RWPE2 (cell line): ENCODE measurements at regions not wholly inside any gene's neighbourhood (a gene's known extent, or its start where the extent isn't known, plus 50 kb on each side); places are given as distances from the start of the nearest gene placed in this dataset.
A peak's percentile ranks its signal among the peaks of the same experiment; 100 is the strongest.
"Not testable (repeated sequence)": the region's sequence is repeated elsewhere in the genome, so short reads cannot be mapped to it uniquely, and the experiment has no call there.

Experiments
- ATAC-seq: fragments of 200-7000 bp; cut with Tn5 transposase; 3 replicates; pipeline ENCODE4 v1.9.1; 2021; ENCODE audit warnings: low read depth
- DNase-seq: peaks from one replicate; pipeline ENCODE4 v3.0.0-alpha.2; 2020; ENCODE audit warnings: low spot score
- H3K27ac ChIP-seq: fragments of 450-650 bp; 2 replicates; pipeline ENCODE4 v1.5.1; 2017; ENCODE audit warnings: mild to moderate bottlenecking; ENCODE audit not compliant: poor library complexity, severe bottlenecking
- H3K27me3 ChIP-seq: fragments of 250-450 bp; sonication (Bioruptor Pico); 2 replicates; pipeline ENCODE4 v1.5.1; 2021; ENCODE audit warnings: mild to moderate bottlenecking, moderate library complexity; ENCODE audit not compliant: insufficient read depth, poor library complexity, severe bottlenecking
- H3K36me3 ChIP-seq: fragments of 250-450 bp; sonication (Bioruptor Pico); 2 replicates; pipeline ENCODE4 v1.5.1; 2020; ENCODE audit warnings: low read depth, mild to moderate bottlenecking, moderate library complexity
- H3K4me1 ChIP-seq: fragments of 250-450 bp; sonication (Bioruptor Pico); 2 replicates; pipeline ENCODE4 v1.5.1; 2021; ENCODE audit warnings: mild to moderate bottlenecking, moderate library complexity; ENCODE audit not compliant: insufficient read depth, poor library complexity, severe bottlenecking
- H3K4me3 ChIP-seq: fragments of 250-450 bp; sonication (Bioruptor Pico); 2 replicates; pipeline ENCODE4 v1.5.1; 2021; ENCODE audit warnings: mild to moderate bottlenecking, moderate library complexity; ENCODE audit not compliant: severe bottlenecking
- H3K9me3 ChIP-seq: fragments of 250-450 bp; sonication (Bioruptor Pico); 2 replicates; pipeline ENCODE4 v1.5.1; 2021; ENCODE audit warnings: mild to moderate bottlenecking, moderate library complexity; ENCODE audit not compliant: severe bottlenecking
- TF ChIP-seq, protein P1 (sequence below): fragments of 450-650 bp; IDR thresholded peaks from one replicate; pipeline ENCODE4 v1.5.1; 2017; ENCODE audit warnings: mild to moderate bottlenecking, moderate library complexity; ENCODE audit not compliant: poor library complexity, severe bottlenecking

DNA sequence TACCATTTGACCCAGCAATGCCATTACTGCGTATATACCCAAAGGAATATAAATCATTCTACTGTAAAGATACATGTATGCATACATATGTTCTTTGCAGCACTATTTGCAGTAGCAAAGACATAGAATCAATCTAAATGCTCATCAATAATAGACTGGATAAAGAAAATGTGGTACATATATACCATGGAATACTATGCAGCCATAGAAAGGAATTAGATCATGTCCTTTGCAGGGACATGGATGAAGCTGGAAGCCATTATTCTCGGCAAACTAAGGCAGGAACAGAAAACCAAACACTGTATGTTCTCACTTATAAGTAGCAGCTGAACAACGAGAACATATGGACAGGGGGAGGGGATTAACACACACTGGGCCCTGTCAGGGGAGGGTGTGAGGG lies 54.8 kb upstream of the ZNF30 start:
- H3K27ac ChIP-seq, ATAC-seq, H3K9me3 ChIP-seq, H3K4me1 ChIP-seq, H3K4me3 ChIP-seq, DNase-seq, H3K27me3 ChIP-seq, H3K36me3 ChIP-seq: not testable (repeated sequence)

DNA sequence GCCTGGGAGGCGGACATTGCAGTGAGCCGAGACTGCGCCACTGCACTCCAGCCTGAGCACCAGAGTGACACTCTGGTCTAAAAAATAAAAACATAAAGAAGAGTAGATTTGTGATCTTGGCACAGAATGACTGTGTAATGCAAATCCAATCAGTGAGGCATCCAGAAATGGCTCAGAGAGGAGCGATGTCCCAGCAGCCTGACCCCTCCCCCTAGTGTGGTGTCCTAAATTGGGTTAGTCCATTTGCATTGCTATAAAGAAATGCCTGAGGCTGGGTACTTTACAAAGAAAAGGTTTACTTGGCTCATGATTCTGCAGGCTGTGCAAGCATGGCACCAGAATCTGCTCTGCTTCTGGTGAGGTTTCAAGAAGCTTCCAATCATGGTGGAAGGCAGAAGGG lies 59.1 kb upstream of the ZNF30 start:
- H3K9me3 ChIP-seq = no peaks in the 10 kb centered on the region
- ATAC-seq (no peak), DNase-seq (no peak)
- TF ChIP-seq, protein P1, sequence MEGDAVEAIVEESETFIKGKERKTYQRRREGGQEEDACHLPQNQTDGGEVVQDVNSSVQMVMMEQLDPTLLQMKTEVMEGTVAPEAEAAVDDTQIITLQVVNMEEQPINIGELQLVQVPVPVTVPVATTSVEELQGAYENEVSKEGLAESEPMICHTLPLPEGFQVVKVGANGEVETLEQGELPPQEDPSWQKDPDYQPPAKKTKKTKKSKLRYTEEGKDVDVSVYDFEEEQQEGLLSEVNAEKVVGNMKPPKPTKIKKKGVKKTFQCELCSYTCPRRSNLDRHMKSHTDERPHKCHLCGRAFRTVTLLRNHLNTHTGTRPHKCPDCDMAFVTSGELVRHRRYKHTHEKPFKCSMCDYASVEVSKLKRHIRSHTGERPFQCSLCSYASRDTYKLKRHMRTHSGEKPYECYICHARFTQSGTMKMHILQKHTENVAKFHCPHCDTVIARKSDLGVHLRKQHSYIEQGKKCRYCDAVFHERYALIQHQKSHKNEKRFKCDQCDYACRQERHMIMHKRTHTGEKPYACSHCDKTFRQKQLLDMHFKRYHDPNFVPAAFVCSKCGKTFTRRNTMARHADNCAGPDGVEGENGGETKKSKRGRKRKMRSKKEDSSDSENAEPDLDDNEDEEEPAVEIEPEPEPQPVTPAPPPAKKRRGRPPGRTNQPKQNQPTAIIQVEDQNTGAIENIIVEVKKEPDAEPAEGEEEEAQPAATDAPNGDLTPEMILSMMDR = no peak
- no peak overlapping the region for H3K4me3 ChIP-seq
- H3K4me1 ChIP-seq = no peaks in the 10 kb centered on the region
- no peak overlapping the region for H3K27ac ChIP-seq
- no peaks in the 10 kb centered on the region for H3K36me3 ChIP-seq
- H3K27me3 ChIP-seq = no peaks in the 10 kb centered on the region

DNA sequence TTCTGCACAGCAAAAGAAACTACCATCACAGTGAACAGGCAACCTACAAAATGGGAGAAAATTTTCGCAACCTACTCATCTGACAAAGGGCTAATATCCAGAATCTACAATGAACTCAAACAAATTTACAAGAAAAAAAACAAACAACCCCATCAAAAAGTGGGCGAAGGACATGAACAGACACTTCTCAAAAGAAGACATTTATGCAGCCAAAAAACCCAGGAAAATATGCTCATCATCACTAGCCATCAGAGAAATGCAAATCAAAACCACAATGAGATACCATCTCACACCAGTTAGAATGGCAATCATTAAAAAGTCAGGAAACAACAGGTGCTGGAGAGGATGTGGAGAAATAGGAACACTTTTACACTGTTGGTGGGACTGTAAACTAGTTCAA lies 61.5 kb upstream of the ZNF30 start:
- not testable (repeated sequence) for ATAC-seq, H3K36me3 ChIP-seq, H3K27me3 ChIP-seq, H3K27ac ChIP-seq, H3K4me1 ChIP-seq, H3K9me3 ChIP-seq, H3K4me3 ChIP-seq, DNase-seq

DNA sequence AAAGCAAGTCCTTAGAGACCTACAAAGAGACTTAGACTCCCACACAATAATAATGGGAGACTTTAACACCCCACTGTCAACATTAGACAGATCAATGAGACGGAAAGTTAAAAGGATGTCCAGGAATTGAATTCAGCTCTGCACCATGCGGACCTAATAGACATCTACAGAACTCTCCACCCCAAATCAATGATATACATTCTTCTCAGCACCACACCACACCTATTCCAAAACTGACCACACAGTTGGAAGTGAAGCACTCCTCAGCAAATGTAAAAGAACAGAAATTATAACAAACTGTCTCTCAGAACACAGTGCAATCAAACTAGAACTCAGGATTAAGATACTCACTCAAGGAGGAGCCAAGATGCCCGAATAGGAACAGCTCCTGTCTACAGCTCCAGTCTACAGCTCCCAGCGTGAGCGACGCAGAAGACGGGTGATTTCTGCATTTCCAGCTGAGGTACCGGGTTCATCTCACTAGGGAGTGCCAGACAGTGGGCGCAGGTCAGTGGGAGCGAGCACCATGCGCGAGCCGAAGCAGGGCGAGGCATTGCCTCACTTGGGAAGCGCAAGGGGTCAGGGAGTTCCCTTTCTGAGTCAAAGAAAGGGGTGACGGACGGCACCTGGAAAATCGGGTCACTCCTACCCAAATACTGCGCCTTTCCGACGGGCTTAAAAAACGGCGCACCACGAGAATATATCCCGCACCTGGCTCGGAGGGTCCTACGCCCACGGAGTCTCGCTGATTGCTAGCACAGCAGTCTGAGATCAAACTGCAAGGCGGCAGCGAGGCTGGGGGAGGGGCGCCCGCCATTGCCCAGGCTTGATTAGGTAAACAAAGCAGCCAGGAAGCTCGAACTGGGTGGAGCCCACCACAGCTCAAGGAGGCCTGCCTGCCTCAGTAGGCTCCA lies 66.6 kb upstream of the ZNF30 start:
- H3K4me1 ChIP-seq, H3K36me3 ChIP-seq, DNase-seq, H3K9me3 ChIP-seq, H3K27me3 ChIP-seq, H3K27ac ChIP-seq, ATAC-seq: not testable (repeated sequence)
- H3K4me3 ChIP-seq = peak overlapping the region; percentile 23

DNA sequence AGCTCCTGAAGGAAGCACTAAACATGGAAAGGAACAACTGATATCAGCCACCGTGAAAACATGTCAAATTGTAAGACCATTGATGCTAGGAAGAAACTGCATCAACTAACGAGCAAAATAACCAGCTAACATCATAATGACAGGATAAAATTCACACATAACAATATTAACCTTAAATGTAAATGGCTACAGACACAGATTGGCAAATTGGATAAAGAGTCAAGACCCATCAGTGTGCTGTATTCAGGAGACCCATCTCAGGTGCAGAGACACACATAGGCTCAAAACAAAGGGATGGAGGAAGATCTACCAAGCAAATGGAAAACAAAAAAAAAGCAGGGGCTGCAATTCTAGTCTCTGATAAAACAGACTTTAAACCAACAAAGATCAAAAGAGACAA lies 67.4 kb upstream of the ZNF30 start:
- not testable (repeated sequence) for H3K36me3 ChIP-seq, H3K9me3 ChIP-seq, H3K27ac ChIP-seq, H3K27me3 ChIP-seq, ATAC-seq, H3K4me3 ChIP-seq, DNase-seq, H3K4me1 ChIP-seq

DNA sequence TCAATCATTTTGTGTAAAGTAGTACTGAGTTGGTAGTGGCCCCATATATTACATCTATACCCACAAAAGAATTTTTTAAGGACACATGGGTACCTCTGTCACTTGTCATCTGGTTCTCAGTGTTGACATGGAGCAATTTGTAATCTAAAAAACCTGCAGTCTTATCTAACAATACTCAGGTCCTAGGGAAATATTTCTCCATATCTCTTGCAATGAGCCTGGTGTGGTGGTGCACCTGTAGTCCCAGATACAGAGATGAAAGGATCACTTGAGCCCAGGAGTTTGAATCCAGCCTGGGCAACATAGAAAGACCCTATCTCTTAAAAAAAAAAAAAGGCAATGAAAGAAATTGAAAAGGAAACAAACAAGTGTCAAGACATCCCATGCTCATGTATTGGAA lies 70.7 kb upstream of the ZNF30 start:
- ATAC-seq (no peak), DNase-seq (no peak)
- H3K27me3 ChIP-seq = no peaks in the 10 kb centered on the region
- H3K36me3 ChIP-seq = no peaks in the 10 kb centered on the region
- H3K27ac ChIP-seq = no peak overlapping the region
- H3K9me3 ChIP-seq = no peaks in the 10 kb centered on the region
- no peaks in the 10 kb centered on the region for H3K4me1 ChIP-seq
- no peak overlapping the region for H3K4me3 ChIP-seq
- TF ChIP-seq, protein P1 = no peak

DNA sequence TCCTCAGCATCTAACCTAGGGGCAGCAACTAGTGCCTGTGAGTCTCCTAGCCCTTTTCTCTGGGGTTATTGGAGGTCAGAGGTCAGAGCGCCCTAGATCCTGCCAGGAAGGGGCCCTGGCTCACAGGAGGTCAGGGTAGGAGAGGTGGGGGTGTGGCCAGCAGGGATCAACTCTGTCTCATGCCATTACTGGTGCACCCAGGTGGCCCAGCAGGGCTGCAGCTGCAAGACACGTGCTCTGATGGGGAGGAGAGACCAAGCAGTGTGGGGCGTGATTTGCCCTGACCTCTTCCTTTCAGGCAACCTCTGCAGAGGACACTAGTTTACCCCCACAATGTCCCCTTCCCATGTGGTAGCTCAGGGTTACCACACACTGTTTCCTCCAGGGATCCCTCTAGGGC lies 73.3 kb upstream of the ZNF30 start:
- Histone ChIP-seq H3K27ac (no peak overlapping the region), H3K27me3 (no peaks in the 10 kb centered on the region), H3K4me3 (no peak overlapping the region), H3K4me1 (no peaks in the 10 kb centered on the region), H3K9me3 (no peaks in the 10 kb centered on the region), H3K36me3 (no peaks in the 10 kb centered on the region)
- TF ChIP-seq, protein P1 = no peak
- ATAC-seq (no peak), DNase-seq (no peak)
